T-helper 9 cell (primary cell): ENCODE measurements at regions not wholly inside any gene's neighbourhood (a gene's known extent, or its start where the extent isn't known, plus 50 kb on each side); places are given as distances from the start of the nearest gene placed in this dataset.
"Not testable (repeated sequence)": the region's sequence is repeated elsewhere in the genome, so short reads cannot be mapped to it uniquely, and the experiment has no call there.

Experiments
- DNase-seq: peaks from one replicate; pipeline ENCODE4 v3.0.0-alpha.2; 2020

DNA sequence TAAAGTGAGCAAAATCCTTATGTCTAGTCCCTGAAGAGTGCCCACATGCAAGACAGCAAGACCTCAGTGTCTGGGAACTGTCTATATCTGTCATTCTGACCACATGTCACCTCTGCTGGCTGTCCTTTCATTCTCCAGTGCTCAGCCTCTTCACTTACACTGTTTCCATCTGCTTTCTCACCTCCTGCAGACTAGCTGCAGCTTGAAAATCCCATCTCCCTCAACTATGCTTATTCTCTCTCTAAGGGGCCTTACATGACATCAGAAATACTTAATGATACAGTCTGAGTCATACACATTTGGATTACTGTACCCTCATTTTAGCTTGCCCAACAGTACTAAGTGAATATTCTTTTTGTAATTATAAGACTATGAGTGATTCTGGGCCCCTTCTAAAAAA, 587.8 kb downstream of the EPM2A start:
- no peak for DNase-seq

DNA sequence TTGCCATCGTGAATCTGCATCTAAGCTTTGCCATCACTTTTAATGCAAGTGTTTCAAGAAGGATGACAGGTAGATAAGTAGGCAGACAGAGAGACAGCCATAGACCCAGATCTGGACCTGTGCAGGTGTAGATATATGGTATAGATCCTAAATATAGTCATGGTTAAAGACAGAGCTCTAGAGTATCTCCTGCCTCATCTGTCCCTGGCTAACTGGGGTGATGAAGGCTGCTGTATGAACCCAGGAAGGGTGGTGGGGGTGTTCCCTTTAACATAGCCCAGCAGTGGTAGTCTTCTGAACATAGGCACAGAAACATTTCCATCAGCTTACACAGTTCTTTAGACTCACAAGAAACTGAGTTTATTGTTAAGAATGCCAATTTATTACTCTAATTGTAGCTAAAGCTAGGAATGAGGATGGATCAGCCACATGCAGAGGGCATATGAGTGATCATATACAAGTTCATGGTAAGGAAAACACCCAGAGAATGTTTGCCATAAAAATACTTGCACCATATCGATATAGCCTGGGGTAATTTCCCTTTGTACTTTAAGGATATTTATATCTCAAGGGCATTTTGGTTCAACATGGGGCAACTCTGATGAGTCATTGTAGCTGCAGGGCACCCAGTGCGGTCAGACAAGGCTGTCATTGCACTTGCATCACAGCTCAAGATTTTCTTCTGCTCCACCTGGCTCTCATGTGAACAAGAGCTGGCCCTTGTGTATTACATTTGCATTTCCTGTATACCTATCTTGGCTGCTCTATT, 587.2 kb downstream of the EPM2A start:
- DNase-seq, result no peak

- DNase-seq, result no peak
These were observed 586.5 kb downstream of the EPM2A start for GRCh38 chr6:145148776-145149175.

- DNase-seq, result no peak
These were observed 583.7 kb downstream of the EPM2A start for GRCh38 chr6:145151624-145152023.

DNA sequence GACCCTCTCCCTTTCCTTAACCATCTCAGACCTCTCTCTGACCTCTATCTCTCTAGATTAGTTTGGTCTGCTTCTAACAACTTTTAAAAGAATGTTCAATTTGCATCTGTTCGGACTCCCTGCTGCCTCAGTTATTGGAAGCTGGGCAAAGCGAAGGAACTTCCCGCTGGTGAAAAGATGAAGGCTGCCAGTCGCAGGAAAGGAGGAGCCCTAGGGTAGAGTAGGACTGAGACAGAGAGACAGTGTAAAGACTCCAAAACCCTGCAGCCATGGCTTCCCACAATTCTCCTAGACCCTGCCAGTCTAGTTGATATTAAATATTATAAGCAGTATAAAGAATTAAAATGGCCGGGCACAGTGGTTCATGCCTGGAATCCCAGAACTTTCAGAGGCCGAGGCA, 581.8 kb downstream of the EPM2A start:
- no peak for DNase-seq

DNA sequence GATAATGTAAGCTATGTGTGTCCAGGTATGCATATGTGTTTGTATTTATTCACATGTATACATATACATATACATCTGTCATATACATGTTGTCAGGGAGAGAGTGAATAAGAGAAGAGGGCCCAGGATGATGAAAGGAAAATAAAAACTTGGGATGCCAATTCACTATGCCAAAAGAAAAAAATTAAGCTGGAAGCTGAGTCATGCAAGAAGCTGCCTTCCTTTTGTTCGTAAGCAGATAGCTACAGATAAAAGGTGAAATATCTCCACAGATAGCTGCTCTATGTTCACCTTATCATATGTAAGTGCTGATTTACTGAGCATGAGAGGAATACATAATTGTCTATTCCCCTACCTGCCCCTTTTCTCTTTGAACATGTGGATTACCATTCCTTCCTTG, 579.9 kb downstream of the EPM2A start:
- DNase-seq, result no peak

DNA sequence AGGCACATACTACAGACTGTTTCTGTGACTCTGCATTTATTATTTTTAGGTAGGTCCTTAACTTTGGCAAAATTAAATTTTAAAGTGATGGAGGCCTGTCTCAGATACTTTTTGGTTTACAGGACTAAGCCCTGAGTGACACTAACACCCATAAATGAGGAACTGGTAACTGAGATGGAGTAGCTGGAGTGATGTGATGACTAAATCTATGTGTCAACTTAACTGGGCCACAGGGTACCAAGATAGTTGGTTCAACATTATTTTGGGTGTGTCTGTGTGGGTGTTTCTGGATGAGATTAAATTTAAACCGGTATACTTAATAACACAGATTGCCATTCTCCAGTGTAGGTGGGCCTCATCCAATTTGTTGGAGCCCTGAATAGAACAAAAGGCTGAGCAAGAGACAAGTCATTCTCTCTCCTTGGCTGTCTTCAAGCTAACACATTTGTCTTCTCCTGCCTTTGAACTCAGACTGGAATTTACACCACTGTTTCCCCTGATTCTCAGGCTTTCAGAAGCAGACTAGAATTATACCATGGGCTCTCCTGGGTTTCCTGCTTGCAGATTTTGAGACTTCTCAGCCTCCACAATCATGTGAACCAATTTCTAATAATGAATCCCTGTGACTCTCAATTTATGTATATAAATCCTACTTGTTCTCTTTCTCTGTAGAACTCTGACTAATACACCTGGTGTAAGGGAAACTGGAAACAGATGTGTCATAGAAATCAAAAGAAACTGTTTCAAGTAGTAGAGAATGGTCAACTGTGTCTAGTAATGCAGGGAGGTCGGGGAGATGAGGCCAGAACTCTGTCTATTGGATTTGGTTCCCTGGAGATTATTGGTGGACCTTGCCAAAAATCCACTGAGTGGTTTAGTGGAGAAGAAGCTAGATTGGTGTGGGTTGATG, 579.2 kb downstream of the EPM2A start:
- no peak for DNase-seq

GRCh38 chr6:145158636-145159035, 576.7 kb downstream of the EPM2A start:
- not testable (repeated sequence) for DNase-seq

GRCh38 chr6:145159921-145160320, 575.4 kb downstream of the EPM2A start:
- no peak for DNase-seq

DNA sequence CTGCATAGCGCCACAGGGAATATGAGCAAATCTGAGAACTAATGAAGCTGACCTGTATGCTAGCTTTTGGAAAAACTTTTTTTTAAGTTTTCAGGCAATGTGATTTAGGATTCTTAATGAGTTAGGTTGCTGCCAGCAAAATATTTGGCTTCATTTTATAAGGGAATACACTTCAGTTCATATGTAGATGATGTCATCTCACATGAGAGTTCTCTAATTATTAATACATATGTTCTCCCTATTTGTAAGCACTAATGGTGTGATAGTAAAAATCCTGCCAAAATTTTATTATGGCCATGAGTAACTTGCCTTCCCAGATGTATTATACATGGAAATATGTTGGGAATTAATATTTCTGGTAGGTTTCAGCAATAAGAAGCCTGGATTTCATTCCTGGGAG, 573.8 kb downstream of the EPM2A start:
- DNase-seq, result no peak

GRCh38 chr6:145169726-145170224, 565.5 kb downstream of the EPM2A start:
- no peak for DNase-seq

DNA sequence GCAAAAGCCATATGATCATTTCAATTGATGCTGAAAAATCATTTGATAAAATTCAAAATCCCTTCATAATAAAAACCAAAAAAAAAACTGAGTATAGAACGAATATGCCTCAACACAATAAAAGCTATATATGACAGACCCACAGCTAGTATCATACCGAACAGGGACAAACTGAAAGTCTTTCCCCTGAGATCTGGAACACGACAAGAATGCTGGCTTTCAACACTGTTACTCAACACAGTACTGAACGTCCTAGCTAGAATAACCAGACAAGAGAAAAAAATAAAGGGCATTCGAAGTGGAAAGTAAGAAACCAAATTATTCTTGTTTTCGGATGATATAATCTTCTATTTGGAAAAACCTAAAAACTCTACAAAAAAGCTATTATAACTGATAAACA, 559.9 kb downstream of the EPM2A start:
- DNase-seq, result no peak

DNA sequence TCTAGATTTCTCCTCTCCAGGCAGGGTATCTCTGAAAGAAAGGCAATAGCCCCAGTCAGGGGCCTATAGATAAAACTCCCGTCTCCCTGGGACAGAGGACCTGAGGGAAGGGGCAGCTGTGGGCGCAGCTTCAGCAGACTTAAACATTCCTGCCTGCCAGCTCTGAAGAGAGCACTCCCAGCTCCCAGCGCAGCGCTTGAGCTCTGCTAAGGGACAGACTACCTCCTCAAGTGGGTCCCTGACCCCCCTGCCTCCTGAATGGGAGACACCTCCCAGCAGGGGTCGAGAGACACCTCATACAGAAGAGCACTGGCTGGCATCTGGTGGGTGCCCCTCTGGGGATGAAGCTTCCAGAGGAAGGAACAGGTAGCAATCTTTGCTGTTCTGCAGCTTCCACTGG, 556.9 kb downstream of the EPM2A start:
- DNase-seq, result no peak

DNA sequence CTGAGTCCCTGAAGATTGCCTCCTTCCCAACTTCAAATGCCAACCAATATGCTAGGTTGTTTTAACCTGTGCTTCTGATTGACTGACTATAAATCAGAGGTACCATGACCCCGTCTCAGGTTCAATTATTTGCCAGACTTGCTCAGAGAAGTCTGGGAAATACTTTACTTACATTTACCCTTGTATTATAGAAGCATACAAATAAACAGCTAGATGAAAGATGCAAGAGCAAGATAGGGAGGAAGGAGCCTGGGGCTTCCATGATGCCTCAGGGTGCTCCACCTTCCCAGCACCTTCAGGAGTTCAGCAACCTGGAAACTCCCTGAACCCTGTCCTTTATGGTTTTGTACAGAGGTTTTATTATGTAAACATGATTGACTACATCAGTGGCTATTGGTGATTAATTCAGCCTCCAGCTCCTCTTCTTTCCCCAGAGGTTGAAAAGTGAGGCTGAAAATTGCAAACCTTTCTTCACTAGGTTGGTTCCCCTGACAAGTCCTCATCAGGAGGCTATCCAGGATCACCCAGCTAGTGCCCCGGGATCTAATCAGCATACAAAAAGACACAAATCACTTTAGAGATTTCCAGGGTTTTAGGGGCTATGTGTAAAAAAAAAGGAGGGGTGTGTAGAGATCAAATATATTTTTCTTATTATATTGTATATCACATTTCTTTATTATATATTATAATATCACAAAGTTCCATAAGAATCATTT, 547.7 kb downstream of the EPM2A start:
- no peak for DNase-seq

DNA sequence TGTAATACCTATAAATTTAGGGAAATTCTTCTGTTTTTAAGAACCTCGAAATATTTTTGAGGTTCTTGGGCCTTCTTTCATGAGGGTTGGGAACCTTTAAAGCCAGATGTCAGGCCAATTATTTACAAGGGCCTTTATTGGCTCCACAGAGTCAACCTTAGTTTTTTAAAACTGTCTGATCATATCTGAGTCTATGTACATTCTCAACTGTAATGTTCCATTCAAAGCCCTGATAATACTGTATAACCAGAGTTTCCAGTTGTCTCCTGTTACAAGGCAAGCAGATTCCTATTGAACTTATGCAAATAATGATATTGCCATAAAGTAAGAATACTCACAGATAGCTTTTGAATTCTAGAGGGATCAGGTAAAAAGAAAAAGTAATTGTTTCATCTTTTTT, 545.5 kb downstream of the EPM2A start:
- DNase-seq, result no peak

- no peak for DNase-seq
These were observed 540.9 kb downstream of the EPM2A start for GRCh38 chr6:145194389-145194788.

DNA sequence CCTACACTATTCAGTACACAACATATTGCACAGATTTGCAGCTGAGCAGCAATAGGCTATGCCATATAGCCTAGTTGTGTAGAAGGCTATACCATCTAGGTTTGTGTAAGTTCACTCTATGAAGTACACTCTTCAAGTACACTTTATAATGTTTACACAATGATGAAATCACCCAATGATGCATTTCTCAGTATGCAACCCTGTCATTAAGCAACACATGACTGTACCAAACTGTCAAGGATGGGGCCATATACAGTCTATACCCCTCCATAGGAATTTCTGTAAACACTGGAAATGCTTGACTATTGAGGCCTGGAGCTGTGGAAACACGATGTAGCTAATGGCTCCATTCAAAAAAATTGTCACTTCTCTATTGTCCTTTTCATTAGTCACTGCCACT, 535.4 kb downstream of the EPM2A start:
- no peak for DNase-seq

- no peak for DNase-seq
These were observed 531.0 kb downstream of the EPM2A start for GRCh38 chr6:145204301-145204700.

DNA sequence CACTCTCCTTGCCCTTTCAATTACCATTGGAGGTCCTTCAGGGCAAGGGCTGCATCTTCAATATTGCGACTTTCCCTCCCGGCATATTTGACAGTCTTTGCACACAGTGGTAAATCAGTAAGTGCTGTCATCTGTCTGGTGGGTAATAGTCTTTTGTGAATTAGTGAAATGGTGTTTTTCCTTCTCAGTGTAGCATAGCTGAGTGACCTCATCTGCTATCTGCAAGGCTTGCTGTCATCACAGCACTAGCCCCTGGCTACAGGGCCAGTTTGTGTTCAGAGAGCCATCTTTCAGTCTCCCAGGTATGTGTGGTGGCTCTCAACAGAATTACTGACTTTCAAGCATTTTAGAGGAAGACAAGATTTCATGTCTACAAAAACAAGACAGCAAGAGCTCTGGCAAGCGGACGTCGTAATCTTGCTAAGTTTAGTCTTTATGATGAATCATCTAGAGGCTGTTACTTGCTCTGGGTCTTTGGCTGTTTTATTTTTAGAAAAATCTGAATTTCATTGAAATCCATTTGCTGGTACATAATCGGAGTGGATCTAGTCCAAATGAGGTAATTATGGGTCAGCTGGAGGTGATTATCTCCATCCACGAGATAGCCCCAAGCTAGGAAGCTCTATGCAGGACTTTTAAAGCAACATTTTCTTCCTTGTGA, 528.9 kb downstream of the EPM2A start:
- no peak for DNase-seq

GRCh38 chr6:145208474-145208873, 526.8 kb downstream of the EPM2A start:
- DNase-seq, result no peak

DNA sequence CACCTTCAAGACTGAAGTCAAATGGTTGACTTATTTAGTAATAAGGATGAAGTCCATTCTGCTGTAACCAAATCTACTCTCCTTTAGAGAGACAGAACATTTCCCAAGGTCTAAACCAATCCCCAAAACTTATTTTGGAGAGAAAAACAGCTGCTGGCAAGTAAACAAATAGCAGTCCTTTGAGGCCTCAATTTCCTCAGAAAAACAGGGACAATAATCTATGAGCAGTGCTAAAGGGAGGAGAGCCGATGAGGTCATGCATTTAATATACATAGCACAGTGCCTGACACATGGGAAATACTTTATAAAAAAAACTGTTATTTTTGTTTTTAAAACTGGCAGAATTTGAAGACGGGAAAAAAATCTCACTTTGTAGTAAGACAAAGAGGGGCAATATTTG, 526.0 kb downstream of the EPM2A start:
- DNase-seq, result no peak

GRCh38 chr6:145212813-145213212, 522.5 kb downstream of the EPM2A start:
- DNase-seq, result no peak

- DNase-seq, result no peak
These were observed 521.7 kb downstream of the EPM2A start for GRCh38 chr6:145213614-145214013.
